HepG2 (cell line): ENCODE measurements at regions not wholly inside any gene's neighbourhood (a gene's known extent, or its start where the extent isn't known, plus 50 kb on each side); places are given as distances from the start of the nearest gene placed in this dataset.

ENCODE experiments used
- ATAC-seq: fragments of 200-7000 bp; cut with Tn5 transposase; 3 replicates; pipeline ENCODE4 v1.9.1; 2020; ENCODE audit warnings: mild to moderate bottlenecking, moderate library complexity
- BruUV-seq: library from RNA; stranded (reverse); fragments of 400-500 nt; replicated peaks from 2 replicates; lab custom pipeline; 2021; lab: Mats Ljungman, UMichigan
- CTCF ChIA-PET: fragments of 300-600 bp; formaldehyde crosslinking; extraction: SDS; loops from one replicate; lab custom pipeline; 2021; ENCODE audit warnings: low total read pairs, inconsistent platforms, low intra/inter-chr PET ratio; lab: Yijun Ruan, JAX
- POLR2A ChIA-PET: fragments of 350-600 bp; sonication (Branson Sonifier 250); formaldehyde crosslinking; loops from one replicate; lab custom pipeline; 2020; ENCODE audit warnings: antibody characterized with exemption, inconsistent platforms; lab: Yijun Ruan, JAX
- DNase-seq: peaks from one replicate; pipeline ENCODE4 v3.0.0-alpha.2; 2015; ENCODE audit warnings: low spot score
- FAIRE-seq: peaks from 3 replicates; lab custom pipeline; 2011; peaks lifted over from hg19 to GRCh38; lab: Jason Lieb, UNC
- H2AFZ ChIP-seq: one replicate; pipeline ENCODE4 v1.6.1; 2011; ENCODE audit warnings: low read length, inconsistent platforms
- H3K27ac ChIP-seq: fragments of 300-600 bp; 3 replicates; pipeline ENCODE4 v1.8.0; 2011; ENCODE audit warnings: mixed run types, mild to moderate bottlenecking, mixed read lengths, low read length, inconsistent platforms; ENCODE audit not compliant: insufficient read depth; ENCODE audit errors: extremely low read length
- H3K27me3 ChIP-seq, 2 experiments: fragments of 200-600 bp in 1 of 2; 2 replicates in 1 of 2; 3 replicates in 1 of 2; pipeline versions ENCODE4 v1.6.0 to v1.8.0; 2011; ENCODE audit warnings: low read length in 2 of 2, mild to moderate bottlenecking in 2 of 2, moderate library complexity in 2 of 2, inconsistent platforms in 1 of 2; ENCODE audit not compliant: insufficient read depth in 2 of 2, control insufficient read depth in 1 of 2
- H3K36me3 ChIP-seq, 2 experiments: fragments of 200-600 bp in 1 of 2; replicated peaks in 1 of 2; 2 replicates in 1 of 2; 3 replicates in 1 of 2; pipeline versions ENCODE4 v1.5.1 to v1.8.0; 2011; ENCODE audit warnings: low read length in 2 of 2, inconsistent platforms in 1 of 2; ENCODE audit not compliant: insufficient read depth in 2 of 2, control insufficient read depth in 1 of 2
- H3K4me1 ChIP-seq: 2 replicates; pipeline ENCODE4 v1.5.1; 2012; ENCODE audit warnings: low read length, inconsistent platforms; ENCODE audit not compliant: insufficient read depth
- H3K4me2 ChIP-seq: 2 replicates; pipeline ENCODE4 v1.6.0; 2011; ENCODE audit warnings: low read depth, low read length, inconsistent platforms
- H3K4me3 ChIP-seq, 3 experiments: fragments of 200-600 bp in 1 of 3; sonication (generic), shearing (Covaris generic) in 1 of 3; replicated peaks in 1 of 3; 2 replicates each; pipeline ENCODE4 v1.5.1; 2011 to 2016; ENCODE audit warnings: low read length in 3 of 3, inconsistent platforms in 2 of 3, low read depth in 2 of 3, mild to moderate bottlenecking in 2 of 3, control low read depth in 1 of 3, mixed read lengths in 1 of 3; ENCODE audit not compliant: insufficient read depth in 1 of 3
- H3K79me2 ChIP-seq: one replicate; pipeline ENCODE4 v1.6.1; 2011; ENCODE audit warnings: low read length, inconsistent platforms; ENCODE audit not compliant: insufficient read depth
- H3K9ac ChIP-seq: 2 replicates; pipeline ENCODE4 v1.6.0; 2011; ENCODE audit warnings: mild to moderate bottlenecking, low read depth, low read length, inconsistent platforms; ENCODE audit not compliant: insufficient read depth
- H3K9me3 ChIP-seq: 2 replicates; pipeline ENCODE4 v1.5.1; 2012; ENCODE audit warnings: mild to moderate bottlenecking, low read length
- H4K20me1 ChIP-seq: 2 replicates; pipeline ENCODE4 v1.6.0; 2011; ENCODE audit warnings: inconsistent platforms, mild to moderate bottlenecking, low read length, moderate library complexity; ENCODE audit not compliant: insufficient read depth
- ARNT ChIP-seq: fragments of 450-650 bp; IDR thresholded peaks from 2 replicates; pipeline ENCODE4 v1.6.1; 2017
- FOXM1 ChIP-seq: sonication (generic); formaldehyde crosslinking; IDR thresholded peaks from 2 replicates; pipeline ENCODE4 v1.5.0; 2020; ENCODE audit warnings: missing genetic modification reagents
- HOXA3 ChIP-seq: sonication (generic); formaldehyde crosslinking; IDR thresholded peaks from 2 replicates; pipeline ENCODE4 v1.5.0; 2020; ENCODE audit warnings: missing genetic modification reagents
- JDP2 ChIP-seq: sonication (generic); formaldehyde crosslinking; IDR thresholded peaks from 2 replicates; pipeline ENCODE4 v1.8.1; 2022; ENCODE audit warnings: missing genetic modification reagents, borderline replicate concordance
- KDM3A ChIP-seq: IDR thresholded peaks from 2 replicates; pipeline ENCODE4 v1.6.1; 2018; ENCODE audit warnings: low read depth, missing compliant biosample characterization
- KLF12 ChIP-seq: sonication (generic); formaldehyde crosslinking; IDR thresholded peaks from 2 replicates; pipeline ENCODE4 v1.4.0; 2020; ENCODE audit warnings: missing genetic modification reagents, borderline replicate concordance
- MIER3 ChIP-seq: IDR thresholded peaks from 2 replicates; pipeline ENCODE4 v1.6.1; 2016; ENCODE audit warnings: missing compliant biosample characterization, borderline replicate concordance
- NCOA2 ChIP-seq: sonication (generic); formaldehyde crosslinking; IDR thresholded peaks from 2 replicates; pipeline ENCODE4 v1.8.0; 2022; ENCODE audit warnings: inconsistent platforms
- NFKBIZ ChIP-seq: IDR thresholded peaks from 2 replicates; pipeline ENCODE4 v1.6.1; 2018; ENCODE audit warnings: missing genetic modification reagents, missing compliant biosample characterization
- PRDM4 ChIP-seq: sonication (generic); formaldehyde crosslinking; IDR thresholded peaks from 2 replicates; pipeline ENCODE4 v1.9.0; 2021; ENCODE audit warnings: missing genetic modification reagents, borderline replicate concordance
- TFAP4 ChIP-seq: sonication (generic); IDR thresholded peaks from 2 replicates; pipeline ENCODE4 v1.6.1; 2016; ENCODE audit warnings: low read depth, borderline replicate concordance
- TMF1 ChIP-seq: sonication (generic); formaldehyde crosslinking; IDR thresholded peaks from 2 replicates; pipeline ENCODE4 v1.8.1; 2022; ENCODE audit warnings: low read depth, missing genetic modification reagents
- ZBTB3 ChIP-seq: sonication (generic); formaldehyde crosslinking; IDR thresholded peaks from 2 replicates; pipeline ENCODE4 v1.4.0; 2020; ENCODE audit warnings: low read depth, mild to moderate bottlenecking, moderate library complexity, missing genetic modification reagents, borderline replicate concordance
- ZNF138 ChIP-seq: sonication (generic); formaldehyde crosslinking; IDR thresholded peaks from 2 replicates; pipeline ENCODE4 v1.5.0; 2020; ENCODE audit warnings: mild to moderate bottlenecking, low read depth, missing genetic modification reagents
- ZNF567 ChIP-seq: sonication (generic); formaldehyde crosslinking; IDR thresholded peaks from 2 replicates; pipeline ENCODE4 v1.8.1; 2023; ENCODE audit warnings: mild to moderate bottlenecking, missing genetic modification reagents, borderline replicate concordance
- ZNF691 ChIP-seq: sonication (generic); formaldehyde crosslinking; IDR thresholded peaks from 2 replicates; pipeline ENCODE4 v1.4.0; 2020; ENCODE audit warnings: missing genetic modification reagents, low read depth, mild to moderate bottlenecking, borderline replicate concordance
- ZNF710 ChIP-seq: sonication (generic); formaldehyde crosslinking; IDR thresholded peaks from 2 replicates; pipeline ENCODE4 v1.5.0; 2020; ENCODE audit warnings: mild to moderate bottlenecking, missing genetic modification reagents, borderline replicate concordance
- WGBS: methylation state at CpG from one replicate; pipeline ENCODE4 v1.1.6; 2017; ENCODE audit warnings: low lambda C conversion rate; 5-methylcytosine and 5-hydroxymethylcytosine counted together
- in situ Hi-C: cut with HindIII; loops from 2 replicates; pipeline ENCODE4 v1.10.0; 2017; ENCODE audit warnings: low pct_unique_long_range_greater_than_20kb; ENCODE audit not compliant: extremely low pct_ligation_motif_present
- intact Hi-C: fragments of 100-400 bp; cut with micrococcal nuclease; formaldehyde crosslinking; loops from one replicate; pipeline ENCODE4 v1.10.0; 2022; ENCODE audit not compliant: unreplicated experiment

GRCh38 chr21:14740692-14741091 is 194.6 kb upstream of the SAMSN1 start:
- no peak overlapping the region for H3K27ac ChIP-seq
- no peaks in the 10 kb centered on the region for H3K27me3 ChIP-seq
- WGBS, result 0% methylated on average over 1 of the region's 1 CpG
- H3K9ac ChIP-seq, result no peak overlapping the region
- H3K79me2 ChIP-seq, result no peaks in the 10 kb centered on the region
- in situ Hi-C loops, result no loop called here
- no peaks in the 10 kb centered on the region for H4K20me1 ChIP-seq
- no peak for DNase-seq
- intact Hi-C loops, result no loop called here
- FAIRE-seq, result no peak
- ChIA-PET CTCF (no interaction called here), POLR2A (no interaction called here)
- BruUV-seq, result no TSS peak
- no peaks in the 10 kb centered on the region for H3K9me3 ChIP-seq
- no peak for ATAC-seq
- no peaks in the 10 kb centered on the region for H3K4me1 ChIP-seq
- H3K36me3 ChIP-seq, result no peaks in the 10 kb centered on the region
- no peak overlapping the region for H3K4me3 ChIP-seq
- H2AFZ ChIP-seq, result no peak overlapping the region
- H3K4me2 ChIP-seq, result no peak overlapping the region
- TF ChIP-seq PRDM4 (CRISPR knock-in tag), result no peak
- no peak for TF ChIP-seq MIER3
- no peak for TF ChIP-seq ZNF710 (CRISPR knock-in tag)
- no peak for TF ChIP-seq ARNT
- no peak for TF ChIP-seq ZNF567 (CRISPR knock-in tag)
- TF ChIP-seq ZNF691 (CRISPR knock-in tag), result no peak
- TF ChIP-seq KDM3A (CRISPR knock-in tag), result no peak
- no peak for TF ChIP-seq TFAP4
- TF ChIP-seq NFKBIZ, result no peak
- TF ChIP-seq KLF12 (CRISPR knock-in tag), result no peak
- TF ChIP-seq JDP2, result no peak
- no peak for TF ChIP-seq TMF1 (CRISPR knock-in tag)
- TF ChIP-seq ZBTB3, result no peak
- TF ChIP-seq FOXM1 (CRISPR knock-in tag), result no peak
- TF ChIP-seq NCOA2 (CRISPR knock-in tag), result no peak
- no peak for TF ChIP-seq ZNF138 (CRISPR knock-in tag)
- no peak for TF ChIP-seq HOXA3 (CRISPR knock-in tag)
